Mammary epithelial cell (primary cell): ENCODE measurements at regions not wholly inside any gene's neighbourhood (a gene's known extent, or its start where the extent isn't known, plus 50 kb on each side); places are given as distances from the start of the nearest gene placed in this dataset.

Experiments used
- EZH2 ChIP-seq: IDR thresholded peaks from 2 replicates; pipeline ENCODE4 v1.6.1; 2012; ENCODE audit warnings: low read length, inconsistent platforms, borderline replicate concordance
- TF ChIP-seq, protein P1 (sequence below), 2 donors: IDR thresholded peaks in 1 of 2; conservative IDR thresholded peaks in 1 of 2; 2 replicates each; pipeline ENCODE4 v1.5.1; 2011 to 2012; ENCODE audit warnings: inconsistent platforms in 2 of 2, low read length in 2 of 2, mild to moderate bottlenecking in 2 of 2, control low read depth in 1 of 2, low read depth in 1 of 2; ENCODE audit not compliant: insufficient read depth in 1 of 2; ENCODE audit errors: extremely low read depth in 1 of 2

DNA sequence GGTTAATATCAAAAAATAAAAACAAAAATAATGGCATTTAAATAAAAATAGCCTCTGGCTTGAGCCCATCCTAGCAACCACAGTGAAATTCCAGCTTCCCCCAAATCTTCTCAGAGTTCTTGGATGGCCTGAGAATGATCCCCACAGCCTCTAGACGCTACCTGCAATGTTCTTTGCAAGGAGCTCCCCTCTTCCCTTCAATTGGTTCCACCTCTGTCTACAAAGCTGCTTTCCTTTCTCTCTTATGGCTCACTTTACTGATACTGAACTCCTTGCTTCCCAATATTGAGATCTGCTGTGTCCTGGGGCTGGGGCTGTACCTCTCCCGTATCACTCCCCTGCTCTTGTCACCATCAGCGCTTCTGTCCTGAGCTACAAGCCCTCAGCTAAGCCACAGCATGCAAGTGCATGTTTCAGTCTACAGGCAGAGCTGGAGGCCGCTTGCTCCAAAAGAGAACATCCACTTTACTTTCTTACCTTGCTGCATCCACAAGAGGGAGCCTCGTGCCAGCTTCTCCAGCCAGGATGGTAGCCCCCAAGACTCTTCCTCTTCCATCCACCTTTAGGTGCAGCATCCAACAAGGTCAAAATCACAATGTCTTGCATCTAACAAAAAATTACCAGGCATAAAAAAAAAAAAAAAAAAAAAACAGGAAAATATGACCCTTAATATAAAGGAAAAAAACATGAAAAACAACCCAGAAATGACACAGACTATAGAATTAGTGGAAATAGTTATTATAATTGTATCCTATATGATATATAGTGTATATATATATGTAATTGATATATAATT lies 57.4 kb upstream of the PRSS3 start:
- TF ChIP-seq, protein P1, sequence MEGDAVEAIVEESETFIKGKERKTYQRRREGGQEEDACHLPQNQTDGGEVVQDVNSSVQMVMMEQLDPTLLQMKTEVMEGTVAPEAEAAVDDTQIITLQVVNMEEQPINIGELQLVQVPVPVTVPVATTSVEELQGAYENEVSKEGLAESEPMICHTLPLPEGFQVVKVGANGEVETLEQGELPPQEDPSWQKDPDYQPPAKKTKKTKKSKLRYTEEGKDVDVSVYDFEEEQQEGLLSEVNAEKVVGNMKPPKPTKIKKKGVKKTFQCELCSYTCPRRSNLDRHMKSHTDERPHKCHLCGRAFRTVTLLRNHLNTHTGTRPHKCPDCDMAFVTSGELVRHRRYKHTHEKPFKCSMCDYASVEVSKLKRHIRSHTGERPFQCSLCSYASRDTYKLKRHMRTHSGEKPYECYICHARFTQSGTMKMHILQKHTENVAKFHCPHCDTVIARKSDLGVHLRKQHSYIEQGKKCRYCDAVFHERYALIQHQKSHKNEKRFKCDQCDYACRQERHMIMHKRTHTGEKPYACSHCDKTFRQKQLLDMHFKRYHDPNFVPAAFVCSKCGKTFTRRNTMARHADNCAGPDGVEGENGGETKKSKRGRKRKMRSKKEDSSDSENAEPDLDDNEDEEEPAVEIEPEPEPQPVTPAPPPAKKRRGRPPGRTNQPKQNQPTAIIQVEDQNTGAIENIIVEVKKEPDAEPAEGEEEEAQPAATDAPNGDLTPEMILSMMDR (conservative IDR thresholded peaks at IDR 0.05 in 1 of 2, IDR thresholded peaks at IDR 0.05 in 1 of 2; ENCODE audit: extremely low read depth in 1 of 2, insufficient read depth in 1 of 2, low read depth in 1 of 2, low read length in 2 of 2), result peak; percentile 74 to 89
- no peak for TF ChIP-seq EZH2
